ENCODE measurements at regions not wholly inside any gene's neighbourhood (a gene's known extent, or its start where the extent isn't known, plus 50 kb on each side); places are given as distances from the start of the nearest gene placed in this dataset.

DNA sequence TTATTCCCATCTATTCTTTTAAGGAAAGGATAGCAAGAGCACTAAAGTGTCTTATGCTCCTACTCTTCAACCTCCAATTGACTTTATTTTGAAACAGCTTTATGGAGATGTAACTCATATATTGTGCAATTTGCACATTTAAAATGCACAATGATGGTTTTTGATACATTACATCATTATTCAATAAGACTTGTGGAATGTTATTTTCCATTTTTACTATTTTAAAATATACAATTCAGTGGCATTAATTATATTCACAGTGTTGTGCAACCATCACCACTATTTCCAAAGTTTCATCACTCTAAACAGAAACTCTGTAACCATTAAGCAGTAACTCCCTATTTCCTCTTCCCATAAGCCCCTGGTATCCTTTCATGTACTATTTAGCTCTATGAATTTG lies 489.8 kb downstream of the NEBL start:
- Histone ChIP-seq H3K9me3 (ENCODE audit: control insufficient read depth in 2 of 2, low read length in 2 of 2) (no peaks in the 10 kb centered on the region), H3K27me3 (ENCODE audit: control insufficient read depth in 1 of 2, insufficient read depth in 2 of 2, low read length in 2 of 2) (no peaks in the 10 kb centered on the region), H3K36me3 (ENCODE audit: control insufficient read depth in 2 of 2, insufficient read depth in 2 of 2, low read length in 2 of 2) (no peaks in the 10 kb centered on the region), H3K4me3 (ENCODE audit: low read length in 2 of 2) (no peak overlapping the region), H3K27ac (ENCODE audit: low read length) (no peak overlapping the region), H3K9ac (ENCODE audit: low read length in 2 of 2) (no peak overlapping the region), H3K4me1 (ENCODE audit: control insufficient read depth, insufficient read depth, low read length) (peaks cover 9% of the 10 kb centered on the region)

GRCh38 chr10:20406281-20407104 lies 490.6 kb downstream of the NEBL start:
- H3K36me3 ChIP-seq (ENCODE audit: control insufficient read depth in 2 of 2, insufficient read depth in 2 of 2, low read length in 2 of 2), result no peaks in the 10 kb centered on the region
- H3K27me3 ChIP-seq (ENCODE audit: control insufficient read depth in 1 of 2, insufficient read depth in 2 of 2, low read length in 2 of 2), result no peaks in the 10 kb centered on the region
- peak overlapping the region in 1 of 2 donors; percentile 8 for H3K4me3 ChIP-seq (ENCODE audit: low read length in 2 of 2)
- H3K4me1 ChIP-seq (ENCODE audit: control insufficient read depth, insufficient read depth, low read length), result peaks cover 9% of the 10 kb centered on the region
- peak overlapping the region; percentile 43 for H3K27ac ChIP-seq (ENCODE audit: low read length)
- no peaks in the 10 kb centered on the region for H3K9me3 ChIP-seq (ENCODE audit: control insufficient read depth in 2 of 2, low read length in 2 of 2)
- H3K9ac ChIP-seq (ENCODE audit: low read length in 2 of 2), result no peak overlapping the region

- H3K4me3 ChIP-seq (ENCODE audit: low read length in 2 of 2), result no peak overlapping the region
- no peaks in the 10 kb centered on the region for H3K9me3 ChIP-seq (ENCODE audit: control insufficient read depth in 2 of 2, low read length in 2 of 2)
- no peaks in the 10 kb centered on the region for H3K36me3 ChIP-seq (ENCODE audit: control insufficient read depth in 2 of 2, insufficient read depth in 2 of 2, low read length in 2 of 2)
- H3K27ac ChIP-seq (ENCODE audit: low read length), result no peak overlapping the region
- H3K27me3 ChIP-seq (ENCODE audit: control insufficient read depth in 1 of 2, insufficient read depth in 2 of 2, low read length in 2 of 2), result no peaks in the 10 kb centered on the region
- H3K9ac ChIP-seq (ENCODE audit: low read length in 2 of 2), result no peak overlapping the region
- H3K4me1 ChIP-seq (ENCODE audit: control insufficient read depth, insufficient read depth, low read length), result peaks cover 9% of the 10 kb centered on the region
These were observed 491.4 kb downstream of the NEBL start for GRCh38 chr10:20405761-20406160.

DNA sequence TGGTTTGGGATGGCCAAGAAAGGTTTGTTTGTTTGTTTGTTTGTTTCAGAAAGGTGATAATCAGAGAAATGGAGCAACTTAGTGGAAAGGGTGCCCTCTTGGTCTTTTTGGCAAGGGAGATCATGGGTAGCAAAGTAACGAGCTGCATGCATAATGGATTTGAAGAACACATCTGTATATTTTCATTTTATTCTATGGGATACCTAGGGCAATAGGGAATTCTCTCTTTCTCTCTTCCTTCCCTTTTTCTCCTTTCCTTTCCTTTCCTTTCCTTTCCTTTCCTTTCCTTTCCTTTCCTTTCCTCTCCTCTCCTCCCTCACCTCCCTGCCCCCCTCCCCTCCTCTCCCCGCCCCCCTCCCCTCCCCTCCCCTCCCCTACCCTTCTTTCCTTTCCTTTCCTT lies 492.1 kb downstream of the NEBL start:
- Histone ChIP-seq H3K36me3 (ENCODE audit: control insufficient read depth in 2 of 2, insufficient read depth in 2 of 2, low read length in 2 of 2) (no peaks in the 10 kb centered on the region), H3K9ac (ENCODE audit: low read length in 2 of 2) (no peak overlapping the region), H3K27me3 (ENCODE audit: control insufficient read depth in 1 of 2, insufficient read depth in 2 of 2, low read length in 2 of 2) (no peaks in the 10 kb centered on the region), H3K4me3 (ENCODE audit: low read length in 2 of 2) (no peak overlapping the region), H3K4me1 (ENCODE audit: control insufficient read depth, insufficient read depth, low read length) (peaks cover 9% of the 10 kb centered on the region), H3K9me3 (ENCODE audit: control insufficient read depth in 2 of 2, low read length in 2 of 2) (no peaks in the 10 kb centered on the region), H3K27ac (ENCODE audit: low read length) (no peak overlapping the region)

DNA sequence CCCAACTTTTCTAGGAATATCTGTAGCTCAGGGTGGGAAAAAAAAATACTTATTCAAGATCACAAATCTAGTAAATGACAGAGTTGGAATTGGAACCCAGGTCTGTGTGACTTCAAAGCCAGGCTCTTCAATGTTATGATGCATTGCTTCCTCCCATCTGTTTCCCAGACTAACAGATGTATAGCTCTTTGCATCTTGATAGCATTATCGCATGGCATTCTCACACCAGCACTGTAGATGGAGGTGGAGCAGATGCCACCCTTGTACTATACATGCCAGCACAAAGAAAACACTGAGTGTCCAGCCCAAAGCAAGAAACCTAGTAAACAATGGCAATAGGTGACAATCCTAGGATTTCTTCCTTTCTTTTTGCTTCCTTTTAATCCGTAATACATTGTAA lies 497.3 kb downstream of the NEBL start:
- no peaks in the 10 kb centered on the region for H3K9me3 ChIP-seq (ENCODE audit: control insufficient read depth in 2 of 2, low read length in 2 of 2)
- H3K27ac ChIP-seq (ENCODE audit: low read length), result no peak overlapping the region
- H3K36me3 ChIP-seq (ENCODE audit: control insufficient read depth in 2 of 2, insufficient read depth in 2 of 2, low read length in 2 of 2), result no peaks in the 10 kb centered on the region

DNA sequence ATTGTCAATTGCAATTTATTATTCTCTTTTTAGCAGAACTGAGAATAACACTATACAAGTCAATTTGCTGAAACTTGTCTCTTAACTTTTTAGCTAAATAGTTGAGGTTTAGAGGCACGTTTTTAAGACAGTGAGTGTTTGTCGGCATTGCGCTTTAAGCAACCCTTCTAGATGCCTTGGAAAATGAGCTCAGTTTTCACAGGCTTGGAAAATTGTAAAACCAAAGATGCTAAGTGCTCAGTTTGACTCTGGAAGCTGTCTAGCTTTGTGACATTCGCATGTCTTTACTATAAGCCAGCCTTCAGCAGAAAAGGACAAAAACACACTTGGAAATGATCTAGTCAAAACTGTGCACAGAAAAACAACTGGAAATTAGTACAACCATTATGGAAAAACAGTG lies 500.4 kb downstream of the NEBL start:
- H3K4me3 ChIP-seq (ENCODE audit: low read length in 2 of 2), result no peak overlapping the region
- no peaks in the 10 kb centered on the region for H3K4me1 ChIP-seq (ENCODE audit: control insufficient read depth, insufficient read depth, low read length)
- H3K9me3 ChIP-seq (ENCODE audit: control insufficient read depth in 2 of 2, low read length in 2 of 2), result no peaks in the 10 kb centered on the region
- no peaks in the 10 kb centered on the region for H3K36me3 ChIP-seq (ENCODE audit: control insufficient read depth in 2 of 2, insufficient read depth in 2 of 2, low read length in 2 of 2)
- no peak overlapping the region for H3K9ac ChIP-seq (ENCODE audit: low read length in 2 of 2)
- H3K27me3 ChIP-seq (ENCODE audit: control insufficient read depth in 1 of 2, insufficient read depth in 2 of 2, low read length in 2 of 2), result no peaks in the 10 kb centered on the region
- no peak overlapping the region for H3K27ac ChIP-seq (ENCODE audit: low read length)

More for the DNA sequence above, 497.3 kb downstream of the NEBL start:
- H3K9ac ChIP-seq (ENCODE audit: low read length in 2 of 2), result no peak overlapping the region
- H3K4me1 ChIP-seq (ENCODE audit: control insufficient read depth, insufficient read depth, low read length), result no peaks in the 10 kb centered on the region
- no peaks in the 10 kb centered on the region for H3K27me3 ChIP-seq (ENCODE audit: control insufficient read depth in 1 of 2, insufficient read depth in 2 of 2, low read length in 2 of 2)
- no peak overlapping the region for H3K4me3 ChIP-seq (ENCODE audit: low read length in 2 of 2)

- Histone ChIP-seq H3K9ac (ENCODE audit: low read length in 2 of 2) (no peak overlapping the region), H3K27ac (ENCODE audit: low read length) (no peak overlapping the region), H3K9me3 (ENCODE audit: control insufficient read depth in 2 of 2, low read length in 2 of 2) (no peaks in the 10 kb centered on the region)
These were observed 500.9 kb downstream of the NEBL start for GRCh38 chr10:20396205-20396604.

GRCh38 chr10:20391629-20392028 lies 505.5 kb downstream of the NEBL start:
- no peaks in the 10 kb centered on the region for H3K27me3 ChIP-seq (ENCODE audit: control insufficient read depth in 1 of 2, insufficient read depth in 2 of 2, low read length in 2 of 2)
- no peaks in the 10 kb centered on the region for H3K36me3 ChIP-seq (ENCODE audit: control insufficient read depth in 2 of 2, insufficient read depth in 2 of 2, low read length in 2 of 2)
- H3K4me3 ChIP-seq (ENCODE audit: low read length in 2 of 2), result no peak overlapping the region
- H3K27ac ChIP-seq (ENCODE audit: low read length), result no peak overlapping the region
- no peaks in the 10 kb centered on the region for H3K4me1 ChIP-seq (ENCODE audit: control insufficient read depth, insufficient read depth, low read length)
- H3K9ac ChIP-seq (ENCODE audit: low read length in 2 of 2), result no peak overlapping the region
- no peaks in the 10 kb centered on the region for H3K9me3 ChIP-seq (ENCODE audit: control insufficient read depth in 2 of 2, low read length in 2 of 2)

More at GRCh38 chr10:20396205-20396604, 500.9 kb downstream of the NEBL start:
- H3K4me3 ChIP-seq (ENCODE audit: low read length in 2 of 2), result no peak overlapping the region
- H3K27me3 ChIP-seq (ENCODE audit: control insufficient read depth in 1 of 2, insufficient read depth in 2 of 2, low read length in 2 of 2), result no peaks in the 10 kb centered on the region
- no peaks in the 10 kb centered on the region for H3K36me3 ChIP-seq (ENCODE audit: control insufficient read depth in 2 of 2, insufficient read depth in 2 of 2, low read length in 2 of 2)
- H3K4me1 ChIP-seq (ENCODE audit: control insufficient read depth, insufficient read depth, low read length), result no peaks in the 10 kb centered on the region

DNA sequence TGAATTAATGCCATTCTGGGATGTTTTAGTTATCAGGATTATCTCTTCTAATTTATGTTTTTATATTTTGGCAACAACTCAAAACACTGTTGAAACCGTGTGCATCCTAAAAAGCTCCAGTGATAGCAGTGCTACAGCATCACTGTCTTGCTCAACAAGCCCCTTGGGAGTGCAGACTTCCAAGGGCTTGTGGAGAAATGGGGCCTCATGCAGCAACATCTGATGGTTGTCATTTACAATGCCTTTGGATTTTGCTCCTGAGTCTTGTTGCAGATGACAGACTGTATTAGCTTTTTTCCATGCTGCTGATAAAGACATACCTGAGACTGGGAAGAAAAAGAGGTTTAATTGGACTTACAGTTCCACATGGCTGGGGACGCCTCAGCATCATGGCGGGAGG lies 515.4 kb downstream of the NEBL start:
- Histone ChIP-seq H3K36me3 (ENCODE audit: control insufficient read depth in 2 of 2, insufficient read depth in 2 of 2, low read length in 2 of 2) (no peaks in the 10 kb centered on the region), H3K27me3 (ENCODE audit: control insufficient read depth in 1 of 2, insufficient read depth in 2 of 2, low read length in 2 of 2) (no peaks in the 10 kb centered on the region), H3K9me3 (ENCODE audit: control insufficient read depth in 2 of 2, low read length in 2 of 2) (no peaks in the 10 kb centered on the region), H3K4me3 (ENCODE audit: low read length in 2 of 2) (no peak overlapping the region), H3K9ac (ENCODE audit: low read length in 2 of 2) (no peak overlapping the region), H3K4me1 (ENCODE audit: control insufficient read depth, insufficient read depth, low read length) (no peaks in the 10 kb centered on the region), H3K27ac (ENCODE audit: low read length) (no peak overlapping the region)

- Histone ChIP-seq H3K4me3 (ENCODE audit: low read length in 2 of 2) (no peak overlapping the region), H3K27ac (ENCODE audit: low read length) (no peak overlapping the region), H3K27me3 (ENCODE audit: control insufficient read depth in 1 of 2, insufficient read depth in 2 of 2, low read length in 2 of 2) (no peaks in the 10 kb centered on the region), H3K4me1 (ENCODE audit: control insufficient read depth, insufficient read depth, low read length) (no peaks in the 10 kb centered on the region), H3K36me3 (ENCODE audit: control insufficient read depth in 2 of 2, insufficient read depth in 2 of 2, low read length in 2 of 2) (no peaks in the 10 kb centered on the region), H3K9me3 (ENCODE audit: control insufficient read depth in 2 of 2, low read length in 2 of 2) (no peaks in the 10 kb centered on the region), H3K9ac (ENCODE audit: low read length in 2 of 2) (no peak overlapping the region)
These were observed 516.7 kb downstream of the NEBL start for GRCh38 chr10:20380401-20380800.

DNA sequence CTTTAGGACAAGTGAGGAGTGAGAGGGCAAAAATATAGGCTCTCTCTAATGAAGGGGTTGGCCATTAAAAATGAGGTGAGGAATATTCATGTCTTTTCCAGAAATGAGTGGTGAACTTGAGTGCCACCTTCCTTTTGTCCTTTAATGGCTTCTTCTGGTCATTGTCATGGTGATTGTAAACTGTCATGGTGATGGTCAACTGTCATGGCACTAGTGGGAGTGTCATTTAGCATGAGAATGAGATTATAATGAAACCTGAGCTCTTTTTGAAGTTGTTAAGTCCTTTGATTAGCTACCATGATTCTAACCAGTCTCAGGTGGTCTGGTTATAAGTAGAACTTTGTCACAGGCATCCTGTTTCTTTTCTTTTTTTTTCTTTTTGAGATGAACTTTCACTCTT lies 524.4 kb downstream of the NEBL start:
- no peaks in the 10 kb centered on the region for H3K4me1 ChIP-seq (ENCODE audit: control insufficient read depth, insufficient read depth, low read length)
- H3K4me3 ChIP-seq (ENCODE audit: low read length in 2 of 2), result no peak overlapping the region
- no peaks in the 10 kb centered on the region for H3K27me3 ChIP-seq (ENCODE audit: control insufficient read depth in 1 of 2, insufficient read depth in 2 of 2, low read length in 2 of 2)
- no peak overlapping the region for H3K27ac ChIP-seq (ENCODE audit: low read length)
- no peaks in the 10 kb centered on the region for H3K9me3 ChIP-seq (ENCODE audit: control insufficient read depth in 2 of 2, low read length in 2 of 2)
- H3K36me3 ChIP-seq (ENCODE audit: control insufficient read depth in 2 of 2, insufficient read depth in 2 of 2, low read length in 2 of 2), result no peaks in the 10 kb centered on the region
- no peak overlapping the region for H3K9ac ChIP-seq (ENCODE audit: low read length in 2 of 2)

Measured in stomach smooth muscle (tissue), 2 donors.